Astrocyte (in vitro differentiated cells and primary cell): ENCODE measurements at regions not wholly inside any gene's neighbourhood (a gene's known extent, or its start where the extent isn't known, plus 50 kb on each side); places are given as distances from the start of the nearest gene placed in this dataset.
"Not testable (repeated sequence)": the region's sequence is repeated elsewhere in the genome, so short reads cannot be mapped to it uniquely, and the experiment has no call there.

Source experiments
- DNase-seq: peaks from one replicate; pipeline ENCODE4 v3.0.0-alpha.2; 2010; ENCODE audit warnings: low read depth
- FAIRE-seq: peaks from 2 replicates; lab custom pipeline; 2011; peaks lifted over from hg19 to GRCh38; lab: Jason Lieb, UNC
- H2AFZ ChIP-seq: 2 replicates; pipeline ENCODE4 v1.6.0; 2012; ENCODE audit warnings: low read depth, low read length, inconsistent platforms
- H3K27ac ChIP-seq: 2 replicates; pipeline ENCODE4 v1.5.1; 2011; ENCODE audit warnings: low read depth, low read length, inconsistent platforms
- H3K27me3 ChIP-seq: 2 replicates; pipeline ENCODE4 v1.6.0; 2011; ENCODE audit warnings: low read length, inconsistent platforms; ENCODE audit not compliant: insufficient read depth
- H3K36me3 ChIP-seq: 2 replicates; pipeline ENCODE4 v1.5.1; 2011; ENCODE audit warnings: low read length, inconsistent platforms; ENCODE audit not compliant: insufficient read depth
- H3K4me1 ChIP-seq: 2 replicates; pipeline ENCODE4 v1.5.1; 2011; ENCODE audit warnings: low read length, inconsistent platforms; ENCODE audit not compliant: insufficient read depth
- H3K4me2 ChIP-seq: 2 replicates; pipeline ENCODE4 v1.6.0; 2012; ENCODE audit warnings: low read length, inconsistent platforms
- H3K4me3 ChIP-seq: 2 replicates; pipeline ENCODE4 v1.5.1; 2011; ENCODE audit warnings: low read depth, mild to moderate bottlenecking, low read length, inconsistent platforms; ENCODE audit not compliant: insufficient read depth
- H3K79me2 ChIP-seq: 2 replicates; pipeline ENCODE4 v1.6.0; 2012; ENCODE audit warnings: mild to moderate bottlenecking, low read length, inconsistent platforms; ENCODE audit not compliant: insufficient read depth
- H3K9ac ChIP-seq: 2 replicates; pipeline ENCODE4 v1.6.0; 2012; ENCODE audit warnings: mild to moderate bottlenecking, low read length, inconsistent platforms
- H3K9me3 ChIP-seq: 2 replicates; pipeline ENCODE4 v1.5.1; 2012; ENCODE audit warnings: low read depth, mild to moderate bottlenecking, low read length, inconsistent platforms; ENCODE audit not compliant: insufficient read depth
- H4K20me1 ChIP-seq: 2 replicates; pipeline ENCODE4 v1.6.0; 2012; ENCODE audit warnings: low read length, inconsistent platforms; ENCODE audit not compliant: insufficient read depth
- H3K27ac Mint-ChIP-seq: one replicate; pipeline ENCODE4 v1.8.0; 2021; ENCODE audit warnings: mild to moderate bottlenecking, mixed read lengths; ENCODE audit not compliant: unreplicated experiment
- H3K27me3 Mint-ChIP-seq: one replicate; pipeline ENCODE4 v1.8.0; 2021; ENCODE audit warnings: low read depth, mixed read lengths; ENCODE audit not compliant: unreplicated experiment
- H3K36me3 Mint-ChIP-seq: one replicate; pipeline ENCODE4 v1.8.0; 2021; ENCODE audit warnings: low read depth, mixed read lengths; ENCODE audit not compliant: unreplicated experiment
- H3K4me1 Mint-ChIP-seq: one replicate; pipeline ENCODE4 v1.8.0; 2021; ENCODE audit warnings: low read depth, mixed read lengths; ENCODE audit not compliant: unreplicated experiment
- H3K4me3 Mint-ChIP-seq: one replicate; pipeline ENCODE4 v1.8.0; 2021; ENCODE audit warnings: mild to moderate bottlenecking, moderate library complexity, mixed read lengths; ENCODE audit not compliant: unreplicated experiment
- H3K9me3 Mint-ChIP-seq: one replicate; pipeline ENCODE4 v1.8.0; 2021; ENCODE audit warnings: mild to moderate bottlenecking, mixed read lengths; ENCODE audit not compliant: unreplicated experiment
- EZH2 ChIP-seq: IDR thresholded peaks from 2 replicates; pipeline ENCODE4 v1.6.1; 2012; ENCODE audit warnings: mild to moderate bottlenecking, low read length, inconsistent platforms; ENCODE audit not compliant: insufficient read depth
- TF ChIP-seq, protein P1 (sequence below): IDR thresholded peaks from 2 replicates; pipeline ENCODE4 v1.5.1; 2011; ENCODE audit warnings: low read depth, mild to moderate bottlenecking, inconsistent platforms, low read length, moderate library complexity; ENCODE audit not compliant: insufficient read depth

DNA sequence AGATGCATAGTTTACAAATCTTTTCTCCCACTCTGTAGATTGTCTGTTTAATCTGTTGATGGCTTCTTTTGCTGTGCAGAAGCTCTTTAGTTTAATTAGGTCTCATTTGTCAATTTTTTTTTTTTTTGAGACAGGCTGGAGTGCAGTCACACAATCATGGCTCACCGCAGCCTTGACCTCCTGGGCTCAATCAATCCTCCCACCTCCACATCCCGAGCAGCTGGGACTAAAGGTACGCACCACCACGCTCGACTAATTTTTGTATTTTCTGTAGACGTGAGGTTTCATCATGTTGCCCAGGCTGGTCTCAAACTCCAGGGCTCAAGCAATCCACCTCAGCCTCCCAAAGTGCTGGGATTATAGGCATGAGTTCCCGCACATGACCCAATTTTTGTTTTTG, 1655.8 kb downstream of the REEP3 start:
- H3K36me3 Mint-ChIP-seq: no peaks in the 10 kb centered on the region
- DNase-seq: no peak
- H3K4me3 Mint-ChIP-seq: no peak overlapping the region
- Histone ChIP-seq H3K9me3 (no peaks in the 10 kb centered on the region), H4K20me1 (no peaks in the 10 kb centered on the region), H3K36me3 (no peaks in the 10 kb centered on the region), H3K9ac (no peak overlapping the region), H3K79me2 (no peaks in the 10 kb centered on the region), H3K4me3 (no peak overlapping the region), H3K4me1 (no peaks in the 10 kb centered on the region), H3K4me2 (no peak overlapping the region), H3K27ac (no peak overlapping the region), H3K27me3 (no peaks in the 10 kb centered on the region), H2AFZ (no peak overlapping the region)
- TF ChIP-seq EZH2: no peak
- TF ChIP-seq, protein P1, sequence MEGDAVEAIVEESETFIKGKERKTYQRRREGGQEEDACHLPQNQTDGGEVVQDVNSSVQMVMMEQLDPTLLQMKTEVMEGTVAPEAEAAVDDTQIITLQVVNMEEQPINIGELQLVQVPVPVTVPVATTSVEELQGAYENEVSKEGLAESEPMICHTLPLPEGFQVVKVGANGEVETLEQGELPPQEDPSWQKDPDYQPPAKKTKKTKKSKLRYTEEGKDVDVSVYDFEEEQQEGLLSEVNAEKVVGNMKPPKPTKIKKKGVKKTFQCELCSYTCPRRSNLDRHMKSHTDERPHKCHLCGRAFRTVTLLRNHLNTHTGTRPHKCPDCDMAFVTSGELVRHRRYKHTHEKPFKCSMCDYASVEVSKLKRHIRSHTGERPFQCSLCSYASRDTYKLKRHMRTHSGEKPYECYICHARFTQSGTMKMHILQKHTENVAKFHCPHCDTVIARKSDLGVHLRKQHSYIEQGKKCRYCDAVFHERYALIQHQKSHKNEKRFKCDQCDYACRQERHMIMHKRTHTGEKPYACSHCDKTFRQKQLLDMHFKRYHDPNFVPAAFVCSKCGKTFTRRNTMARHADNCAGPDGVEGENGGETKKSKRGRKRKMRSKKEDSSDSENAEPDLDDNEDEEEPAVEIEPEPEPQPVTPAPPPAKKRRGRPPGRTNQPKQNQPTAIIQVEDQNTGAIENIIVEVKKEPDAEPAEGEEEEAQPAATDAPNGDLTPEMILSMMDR: no peak
- no peaks in the 10 kb centered on the region for H3K4me1 Mint-ChIP-seq
- no peak overlapping the region for H3K27ac Mint-ChIP-seq
- H3K27me3 Mint-ChIP-seq: no peaks in the 10 kb centered on the region
- H3K9me3 Mint-ChIP-seq: no peaks in the 10 kb centered on the region
- no peak for FAIRE-seq

DNA sequence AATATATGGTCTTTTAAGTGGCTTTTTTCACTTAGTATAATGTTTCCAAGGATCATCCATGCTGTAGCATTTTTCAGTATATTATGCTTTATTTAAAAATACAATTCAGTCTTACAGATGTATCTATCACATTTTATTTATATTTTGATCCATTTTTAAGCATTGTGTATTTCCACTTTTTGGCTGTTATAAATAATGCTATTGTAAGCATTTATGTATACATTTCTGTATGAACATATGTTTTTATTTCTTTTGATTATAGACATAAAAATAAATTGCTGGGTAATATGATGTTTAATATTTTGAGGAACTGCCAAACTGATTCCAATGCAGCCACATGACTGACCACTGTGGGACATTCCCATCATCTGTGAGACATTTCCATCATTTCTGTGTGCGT, 1662.0 kb downstream of the REEP3 start:
- no peak for DNase-seq
- H3K4me3 Mint-ChIP-seq: no peak overlapping the region
- Histone ChIP-seq H3K4me2 (no peak overlapping the region), H3K79me2 (no peaks in the 10 kb centered on the region), H2AFZ (no peak overlapping the region), H3K27ac (no peak overlapping the region), H3K9ac (no peak overlapping the region), H3K9me3 (no peaks in the 10 kb centered on the region), H3K4me3 (no peak overlapping the region), H3K27me3 (no peaks in the 10 kb centered on the region), H3K36me3 (no peaks in the 10 kb centered on the region), H4K20me1 (no peaks in the 10 kb centered on the region), H3K4me1 (no peaks in the 10 kb centered on the region)
- H3K27me3 Mint-ChIP-seq: no peaks in the 10 kb centered on the region
- FAIRE-seq: no peak
- H3K36me3 Mint-ChIP-seq: no peaks in the 10 kb centered on the region
- no peak overlapping the region for H3K27ac Mint-ChIP-seq
- TF ChIP-seq EZH2: no peak
- TF ChIP-seq, protein P1: no peak
- H3K4me1 Mint-ChIP-seq: no peaks in the 10 kb centered on the region
- H3K9me3 Mint-ChIP-seq: peaks cover 4% of the 10 kb centered on the region

- not testable (repeated sequence) for H3K4me1 ChIP-seq, H3K79me2 ChIP-seq, H3K27ac ChIP-seq, H3K36me3 Mint-ChIP-seq, H3K9me3 Mint-ChIP-seq, H3K36me3 ChIP-seq, H3K4me1 Mint-ChIP-seq, H3K27me3 Mint-ChIP-seq, DNase-seq, H3K9ac ChIP-seq, H4K20me1 ChIP-seq, H3K4me2 ChIP-seq, H3K4me3 ChIP-seq, H3K4me3 Mint-ChIP-seq, H3K9me3 ChIP-seq, FAIRE-seq, H2AFZ ChIP-seq, H3K27ac Mint-ChIP-seq, H3K27me3 ChIP-seq
Observed at GRCh38 chr10:65186668-65187067, 1665.5 kb downstream of the REEP3 start.
